ENCODE measurements at regions not wholly inside any gene's neighbourhood (a gene's known extent, or its start where the extent isn't known, plus 50 kb on each side); places are given as distances from the start of the nearest gene placed in this dataset.

DNA sequence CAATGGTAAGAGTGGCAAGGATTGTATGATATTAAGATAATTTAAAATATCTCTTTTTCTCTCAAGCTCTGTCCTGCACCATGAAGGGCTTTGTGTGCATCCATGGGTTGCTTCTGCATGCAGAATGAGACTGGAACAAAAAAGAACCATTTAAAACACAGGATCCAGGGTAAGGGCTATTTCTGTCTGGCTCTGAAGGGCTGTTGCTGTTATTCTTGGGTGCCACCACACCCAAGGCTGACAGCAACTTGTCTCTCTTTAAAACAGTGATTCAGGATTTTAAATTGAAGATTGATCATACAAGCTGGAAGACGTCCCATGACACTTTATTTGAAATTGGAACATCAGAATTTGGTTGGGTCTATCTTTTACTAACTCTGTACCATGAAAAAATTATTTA is 268.8 kb upstream of the CNTN3 start:
- CTCF ChIA-PET = interaction anchor here (0.8 to 1.5 kb wide), 4 partner anchors 8 to 817 kb away, joined by 3 to 6 read pairs (median 4); no protein-coding TSS in a partner anchor

DNA sequence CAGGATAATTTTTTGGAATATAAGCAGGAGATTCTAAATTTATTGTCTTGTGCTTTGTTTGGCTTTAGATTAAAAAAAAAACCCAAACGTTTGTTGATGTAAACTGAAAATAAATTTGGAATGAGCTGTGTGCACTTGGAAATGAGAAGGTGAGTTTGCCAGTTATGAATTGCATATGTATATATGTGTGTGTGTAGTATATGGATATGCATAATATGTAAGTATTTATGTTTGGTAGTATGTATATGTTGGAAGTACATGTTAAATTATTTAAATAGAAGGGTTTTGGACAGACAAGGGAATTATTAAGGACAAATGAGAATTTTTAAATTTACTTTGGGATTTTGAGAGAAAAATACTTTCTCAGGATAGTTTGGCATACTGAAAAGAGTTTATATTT is 265.8 kb upstream of the CNTN3 start:
- Histone ChIP-seq H3K27me3 (ENCODE audit: control insufficient read depth, insufficient read depth, low read length) (no peaks in the 10 kb centered on the region), H3K9me3 (ENCODE audit: control insufficient read depth, insufficient read depth, low read length) (no peaks in the 10 kb centered on the region), H3K27ac (ENCODE audit: low read depth, low read length) (no peak overlapping the region), H3K4me3 (ENCODE audit: low read depth, low read length) (no peak overlapping the region)
- TF ChIP-seq, protein P1, sequence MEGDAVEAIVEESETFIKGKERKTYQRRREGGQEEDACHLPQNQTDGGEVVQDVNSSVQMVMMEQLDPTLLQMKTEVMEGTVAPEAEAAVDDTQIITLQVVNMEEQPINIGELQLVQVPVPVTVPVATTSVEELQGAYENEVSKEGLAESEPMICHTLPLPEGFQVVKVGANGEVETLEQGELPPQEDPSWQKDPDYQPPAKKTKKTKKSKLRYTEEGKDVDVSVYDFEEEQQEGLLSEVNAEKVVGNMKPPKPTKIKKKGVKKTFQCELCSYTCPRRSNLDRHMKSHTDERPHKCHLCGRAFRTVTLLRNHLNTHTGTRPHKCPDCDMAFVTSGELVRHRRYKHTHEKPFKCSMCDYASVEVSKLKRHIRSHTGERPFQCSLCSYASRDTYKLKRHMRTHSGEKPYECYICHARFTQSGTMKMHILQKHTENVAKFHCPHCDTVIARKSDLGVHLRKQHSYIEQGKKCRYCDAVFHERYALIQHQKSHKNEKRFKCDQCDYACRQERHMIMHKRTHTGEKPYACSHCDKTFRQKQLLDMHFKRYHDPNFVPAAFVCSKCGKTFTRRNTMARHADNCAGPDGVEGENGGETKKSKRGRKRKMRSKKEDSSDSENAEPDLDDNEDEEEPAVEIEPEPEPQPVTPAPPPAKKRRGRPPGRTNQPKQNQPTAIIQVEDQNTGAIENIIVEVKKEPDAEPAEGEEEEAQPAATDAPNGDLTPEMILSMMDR (IDR thresholded peaks at IDR 0.05; ENCODE audit: low read depth, low read length) = no peak
- DNase-seq (ENCODE audit: low read depth, low spot score) = no peak
- ChIA-PET CTCF (no interaction called here), POLR2A (no interaction called here)

More for the DNA sequence above, 268.8 kb upstream of the CNTN3 start:
- POLR2A ChIA-PET = no interaction called here
- Histone ChIP-seq H3K27ac (ENCODE audit: low read depth, low read length) (no peak overlapping the region), H3K9me3 (ENCODE audit: control insufficient read depth, insufficient read depth, low read length) (no peaks in the 10 kb centered on the region), H3K27me3 (ENCODE audit: control insufficient read depth, insufficient read depth, low read length) (no peaks in the 10 kb centered on the region), H3K4me3 (ENCODE audit: low read depth, low read length) (no peak overlapping the region)
- TF ChIP-seq, protein P1 (IDR thresholded peaks at IDR 0.05; ENCODE audit: low read depth, low read length) = no peak
- DNase-seq (ENCODE audit: low read depth, low spot score) = no peak

DNA sequence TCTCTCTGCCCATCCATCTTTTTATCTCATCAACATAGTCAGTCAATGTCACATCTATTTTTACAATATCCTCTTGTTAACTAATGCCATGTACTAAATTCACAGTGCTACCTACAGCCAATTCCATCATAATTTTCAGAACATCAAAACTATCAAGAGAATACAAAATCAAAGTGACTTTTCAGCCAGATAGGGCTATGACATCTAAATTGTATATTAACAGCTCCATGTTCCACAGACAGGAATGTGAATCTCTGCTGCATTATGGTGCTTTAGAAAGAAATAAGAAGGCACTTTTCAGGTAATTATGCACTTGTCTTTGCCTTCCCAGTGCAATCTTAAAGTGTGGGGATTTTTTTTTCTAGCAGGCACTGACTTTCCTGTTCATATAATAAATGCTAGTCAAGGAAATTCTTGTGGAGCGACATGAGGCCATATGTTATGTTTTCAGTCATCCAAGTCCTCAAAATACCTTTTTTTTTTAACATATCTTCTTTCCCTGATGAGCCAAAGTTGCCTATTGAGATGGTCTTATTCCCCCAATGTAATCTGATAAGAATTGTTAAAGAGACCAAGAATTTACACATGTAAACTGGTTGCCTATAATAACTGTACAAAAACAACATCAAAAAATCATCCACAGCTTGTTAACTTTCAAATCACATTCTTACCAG is 252.0 kb upstream of the CNTN3 start:
- no peak overlapping the region for H3K4me3 ChIP-seq (ENCODE audit: low read depth, low read length)
- ChIA-PET POLR2A (no interaction called here), CTCF (no interaction called here)
- DNase-seq (ENCODE audit: low read depth, low spot score) = no peak
- TF ChIP-seq, protein P1 (IDR thresholded peaks at IDR 0.05; ENCODE audit: low read depth, low read length) = no peak
- H3K27me3 ChIP-seq (ENCODE audit: control insufficient read depth, insufficient read depth, low read length) = no peaks in the 10 kb centered on the region
- H3K27ac ChIP-seq (ENCODE audit: low read depth, low read length) = no peak overlapping the region
- H3K9me3 ChIP-seq (ENCODE audit: control insufficient read depth, insufficient read depth, low read length) = no peaks in the 10 kb centered on the region

DNA sequence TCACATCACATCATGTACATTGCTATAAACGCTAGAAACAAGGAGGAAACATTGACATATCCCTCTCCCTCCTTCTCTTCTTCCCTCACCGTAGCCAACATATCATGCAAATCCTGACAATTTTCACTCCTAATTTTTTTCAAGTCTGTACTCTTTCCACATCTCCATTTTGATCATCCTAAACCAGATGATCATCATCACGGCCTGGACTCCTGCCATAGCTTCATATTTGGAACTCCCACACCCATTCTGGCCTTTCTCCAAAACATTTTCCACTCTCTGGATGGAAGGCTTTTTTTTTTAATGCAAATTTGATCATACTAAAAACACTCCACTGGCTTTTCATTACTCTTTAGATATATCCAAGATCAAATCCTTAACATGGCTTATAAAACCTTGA is 248.0 kb upstream of the CNTN3 start:
- no peaks in the 10 kb centered on the region for H3K27me3 ChIP-seq (ENCODE audit: control insufficient read depth, insufficient read depth, low read length)
- no peaks in the 10 kb centered on the region for H3K9me3 ChIP-seq (ENCODE audit: control insufficient read depth, insufficient read depth, low read length)
- ChIA-PET CTCF (no interaction called here), POLR2A (no interaction called here)
- no peak for DNase-seq (ENCODE audit: low read depth, low spot score)
- TF ChIP-seq, protein P1 (IDR thresholded peaks at IDR 0.05; ENCODE audit: low read depth, low read length) = no peak
- H3K4me3 ChIP-seq (ENCODE audit: low read depth, low read length) = no peak overlapping the region
- no peak overlapping the region for H3K27ac ChIP-seq (ENCODE audit: low read depth, low read length)

DNA sequence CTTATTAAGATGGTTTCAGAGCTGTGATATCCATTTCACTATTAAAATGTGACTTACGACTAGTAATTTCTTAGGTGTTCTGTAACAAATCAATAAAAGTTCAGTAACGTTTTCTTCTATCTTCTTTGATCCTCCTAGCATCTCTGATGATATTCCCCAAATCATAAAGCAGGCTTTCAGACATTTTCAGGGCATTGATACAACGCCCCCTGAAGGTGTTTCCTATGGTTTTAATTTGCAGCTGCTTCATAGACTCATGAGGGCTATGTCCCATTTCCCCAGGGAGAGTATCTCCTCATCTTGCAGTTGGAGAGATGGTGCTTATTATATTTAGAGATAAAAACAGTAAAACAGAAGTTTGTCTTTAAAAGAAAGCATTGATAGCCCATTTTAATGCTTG is 246.8 kb upstream of the CNTN3 start:
- no peaks in the 10 kb centered on the region for H3K9me3 ChIP-seq (ENCODE audit: control insufficient read depth, insufficient read depth, low read length)
- H3K27me3 ChIP-seq (ENCODE audit: control insufficient read depth, insufficient read depth, low read length) = no peaks in the 10 kb centered on the region
- TF ChIP-seq, protein P1 (IDR thresholded peaks at IDR 0.05; ENCODE audit: low read depth, low read length) = no peak
- no peak overlapping the region for H3K27ac ChIP-seq (ENCODE audit: low read depth, low read length)
- ChIA-PET CTCF (no interaction called here), POLR2A (no interaction called here)
- no peak for DNase-seq (ENCODE audit: low read depth, low spot score)
- no peak overlapping the region for H3K4me3 ChIP-seq (ENCODE audit: low read depth, low read length)

All from AG04450 (cell line).